ENCODE measurements at regions not wholly inside any gene's neighbourhood (a gene's known extent, or its start where the extent isn't known, plus 50 kb on each side); places are given as distances from the start of the nearest gene placed in this dataset.
"Not testable (repeated sequence)": the region's sequence is repeated elsewhere in the genome, so short reads cannot be mapped to it uniquely, and the experiment has no call there.

- H3K9me3 Mint-ChIP-seq (ENCODE audit: low read depth, unreplicated experiment), result no peaks in the 10 kb centered on the region
- H3K4me3 Mint-ChIP-seq (ENCODE audit: low read depth, unreplicated experiment), result no peak overlapping the region
- H3K36me3 Mint-ChIP-seq (ENCODE audit: insufficient read depth, unreplicated experiment), result no peaks in the 10 kb centered on the region
- BruUV-seq (replicated peaks), result no TSS peak
- CTCF ChIA-PET, result no interaction called here
- no peak for TF ChIP-seq CTCF (IDR thresholded peaks at IDR 0.05; ENCODE audit: unreplicated experiment)
- no peaks in the 10 kb centered on the region for H3K4me1 Mint-ChIP-seq (ENCODE audit: low read depth, unreplicated experiment)
- H3K27me3 Mint-ChIP-seq (ENCODE audit: unreplicated experiment), result peaks cover 9% of the 10 kb centered on the region
- no peak overlapping the region for H3K27ac Mint-ChIP-seq (ENCODE audit: unreplicated experiment)
- intact Hi-C loops (cut with micrococcal nuclease; ENCODE audit: unreplicated experiment), result no loop called here
- no peak for DNase-seq
Observed at GRCh38 chr13:59281453-59281852, 882.3 kb downstream of the DIAPH3 start.

- H3K4me3 Mint-ChIP-seq (ENCODE audit: low read depth, unreplicated experiment); H3K27me3 Mint-ChIP-seq (ENCODE audit: unreplicated experiment); intact Hi-C loops (cut with micrococcal nuclease; ENCODE audit: unreplicated experiment); H3K27ac Mint-ChIP-seq (ENCODE audit: unreplicated experiment); BruUV-seq (replicated peaks); H3K4me1 Mint-ChIP-seq (ENCODE audit: low read depth, unreplicated experiment); DNase-seq; H3K9me3 Mint-ChIP-seq (ENCODE audit: low read depth, unreplicated experiment); CTCF ChIA-PET; H3K36me3 Mint-ChIP-seq (ENCODE audit: insufficient read depth, unreplicated experiment): not testable (repeated sequence)
Observed at GRCh38 chr13:59292240-59292639, 871.5 kb downstream of the DIAPH3 start.

GRCh38 chr13:59299584-59299983 is 864.1 kb downstream of the DIAPH3 start:
- DNase-seq, result no peak
- intact Hi-C loops (cut with micrococcal nuclease; ENCODE audit: unreplicated experiment), result no loop called here
- Mint-ChIP-seq H3K27ac (ENCODE audit: unreplicated experiment) (no peak overlapping the region), H3K27me3 (ENCODE audit: unreplicated experiment) (no peaks in the 10 kb centered on the region), H3K9me3 (ENCODE audit: low read depth, unreplicated experiment) (peaks cover under 1% of the 10 kb centered on the region), H3K36me3 (ENCODE audit: insufficient read depth, unreplicated experiment) (no peaks in the 10 kb centered on the region), H3K4me1 (ENCODE audit: low read depth, unreplicated experiment) (peaks cover 8% of the 10 kb centered on the region), H3K4me3 (ENCODE audit: low read depth, unreplicated experiment) (no peak overlapping the region)
- TF ChIP-seq CTCF (IDR thresholded peaks at IDR 0.05; ENCODE audit: unreplicated experiment), result no peak
- CTCF ChIA-PET, result no interaction called here
- no TSS peak for BruUV-seq (replicated peaks)

- H3K4me3 Mint-ChIP-seq (ENCODE audit: low read depth, unreplicated experiment), result no peak overlapping the region
- H3K9me3 Mint-ChIP-seq (ENCODE audit: low read depth, unreplicated experiment), result no peaks in the 10 kb centered on the region
- TF ChIP-seq CTCF (IDR thresholded peaks at IDR 0.05; ENCODE audit: unreplicated experiment), result no peak
- CTCF ChIA-PET, result no interaction called here
- intact Hi-C loops (cut with micrococcal nuclease; ENCODE audit: unreplicated experiment), result no loop called here
- H3K36me3 Mint-ChIP-seq (ENCODE audit: insufficient read depth, unreplicated experiment), result no peaks in the 10 kb centered on the region
- H3K27me3 Mint-ChIP-seq (ENCODE audit: unreplicated experiment), result no peaks in the 10 kb centered on the region
- no TSS peak for BruUV-seq (replicated peaks)
- no peak overlapping the region for H3K27ac Mint-ChIP-seq (ENCODE audit: unreplicated experiment)
- no peak for DNase-seq
- H3K4me1 Mint-ChIP-seq (ENCODE audit: low read depth, unreplicated experiment), result peaks cover 8% of the 10 kb centered on the region
Observed at GRCh38 chr13:59300355-59301173, 863.2 kb downstream of the DIAPH3 start.

- no peak for TF ChIP-seq CTCF (IDR thresholded peaks at IDR 0.05; ENCODE audit: unreplicated experiment)
- BruUV-seq (replicated peaks), result no TSS peak
- no peak overlapping the region for H3K4me3 Mint-ChIP-seq (ENCODE audit: low read depth, unreplicated experiment)
- peaks cover 8% of the 10 kb centered on the region for H3K4me1 Mint-ChIP-seq (ENCODE audit: low read depth, unreplicated experiment)
- H3K27ac Mint-ChIP-seq (ENCODE audit: unreplicated experiment), result no peak overlapping the region
- H3K9me3 Mint-ChIP-seq (ENCODE audit: low read depth, unreplicated experiment), result no peaks in the 10 kb centered on the region
- H3K27me3 Mint-ChIP-seq (ENCODE audit: unreplicated experiment), result no peaks in the 10 kb centered on the region
- intact Hi-C loops (cut with micrococcal nuclease; ENCODE audit: unreplicated experiment), result no loop called here
- CTCF ChIA-PET, result no interaction called here
- DNase-seq, result no peak
- no peaks in the 10 kb centered on the region for H3K36me3 Mint-ChIP-seq (ENCODE audit: insufficient read depth, unreplicated experiment)
Observed at GRCh38 chr13:59301174-59301567, 862.6 kb downstream of the DIAPH3 start.
